GM12874 (cell line): ENCODE measurements at regions not wholly inside any gene's neighbourhood (a gene's known extent, or its start where the extent isn't known, plus 50 kb on each side); places are given as distances from the start of the nearest gene placed in this dataset.

Source experiments
- CTCF ChIP-seq: IDR thresholded peaks from 2 replicates; pipeline ENCODE4 v1.5.1; 2011; ENCODE audit warnings: low read depth, mild to moderate bottlenecking, control low read depth, low read length, moderate library complexity; ENCODE audit not compliant: insufficient read depth

DNA sequence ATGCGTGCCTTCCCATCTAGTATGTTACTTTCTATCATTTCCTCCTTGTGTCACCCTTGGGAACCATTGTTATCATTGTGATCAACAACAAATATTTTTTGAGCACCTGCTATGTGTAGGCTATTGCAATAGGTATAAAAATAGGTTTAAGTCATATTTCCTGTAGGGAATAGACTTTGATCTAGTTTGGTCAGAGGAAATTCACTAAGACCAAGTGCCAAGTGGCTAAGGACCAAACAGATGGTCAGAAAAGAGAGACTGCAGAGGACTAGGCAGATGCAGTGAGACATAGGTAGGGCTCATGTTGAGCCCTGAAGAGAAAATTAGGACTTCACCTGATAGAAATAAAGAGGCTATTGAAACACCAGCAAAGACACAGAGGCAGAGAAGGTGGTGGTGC, 430.0 kb upstream of the ADAMTSL1 start:
- TF ChIP-seq CTCF: no peak

- no peak for TF ChIP-seq CTCF
Measured at GRCh38 chr9:18045326-18045725, 428.6 kb upstream of the ADAMTSL1 start.

DNA sequence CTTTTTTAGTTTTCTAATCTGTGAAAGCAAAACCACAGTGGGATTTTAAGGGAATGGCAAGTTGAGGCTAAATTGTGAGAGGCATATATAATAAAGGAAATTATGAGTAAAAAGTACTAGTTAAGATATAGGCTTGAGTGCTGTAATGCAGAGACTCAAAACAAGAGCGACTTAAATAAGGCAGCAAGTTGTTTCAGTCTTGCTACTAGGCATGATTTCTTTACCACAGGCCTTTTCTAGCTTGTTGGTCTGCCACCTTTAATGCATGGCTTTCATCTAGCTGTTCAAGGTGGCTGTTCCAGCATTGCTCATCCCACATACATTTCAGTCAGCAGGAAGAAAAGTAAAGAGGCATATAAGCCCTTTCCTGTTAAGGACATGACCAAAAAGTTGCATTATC, 427.9 kb upstream of the ADAMTSL1 start:
- no peak for TF ChIP-seq CTCF

DNA sequence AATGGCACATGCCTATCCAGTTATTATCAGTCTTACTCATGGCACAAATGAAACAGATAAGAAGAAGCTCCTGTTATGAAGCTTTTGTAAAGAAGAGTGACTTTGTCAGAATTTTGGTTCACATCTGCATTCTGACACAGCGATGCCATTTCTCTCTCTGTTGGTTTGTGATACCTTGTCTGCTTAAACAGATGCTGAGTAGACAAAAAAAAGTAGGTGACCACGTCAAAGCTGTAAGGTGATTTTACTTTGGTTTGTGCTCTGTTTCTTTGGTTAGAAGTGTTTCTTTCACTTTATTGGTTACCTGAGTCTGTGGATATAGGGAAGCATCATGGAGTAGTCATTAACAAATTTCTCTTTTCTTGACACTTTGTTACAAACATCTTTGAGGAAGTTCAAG, 422.3 kb upstream of the ADAMTSL1 start:
- no peak for TF ChIP-seq CTCF

DNA sequence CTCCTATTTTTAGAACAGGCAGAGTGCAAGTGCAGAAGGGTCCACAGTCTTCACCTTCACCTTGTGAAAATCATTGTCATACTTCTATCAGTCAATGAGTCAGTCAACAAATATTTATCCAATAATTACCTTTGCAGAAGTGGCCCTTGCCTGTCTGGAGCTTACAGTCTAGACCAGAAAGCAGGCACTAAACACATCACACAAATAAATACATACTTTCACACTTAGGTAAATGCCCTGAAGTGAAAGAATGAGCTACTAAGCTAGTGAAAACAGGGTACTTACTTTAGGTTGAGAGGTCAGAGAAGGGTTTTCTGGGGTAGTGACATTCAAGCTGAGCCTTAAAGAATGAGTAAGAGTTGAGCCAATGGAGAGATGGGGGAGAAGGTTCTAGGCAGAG, 421.9 kb upstream of the ADAMTSL1 start:
- TF ChIP-seq CTCF: no peak

DNA sequence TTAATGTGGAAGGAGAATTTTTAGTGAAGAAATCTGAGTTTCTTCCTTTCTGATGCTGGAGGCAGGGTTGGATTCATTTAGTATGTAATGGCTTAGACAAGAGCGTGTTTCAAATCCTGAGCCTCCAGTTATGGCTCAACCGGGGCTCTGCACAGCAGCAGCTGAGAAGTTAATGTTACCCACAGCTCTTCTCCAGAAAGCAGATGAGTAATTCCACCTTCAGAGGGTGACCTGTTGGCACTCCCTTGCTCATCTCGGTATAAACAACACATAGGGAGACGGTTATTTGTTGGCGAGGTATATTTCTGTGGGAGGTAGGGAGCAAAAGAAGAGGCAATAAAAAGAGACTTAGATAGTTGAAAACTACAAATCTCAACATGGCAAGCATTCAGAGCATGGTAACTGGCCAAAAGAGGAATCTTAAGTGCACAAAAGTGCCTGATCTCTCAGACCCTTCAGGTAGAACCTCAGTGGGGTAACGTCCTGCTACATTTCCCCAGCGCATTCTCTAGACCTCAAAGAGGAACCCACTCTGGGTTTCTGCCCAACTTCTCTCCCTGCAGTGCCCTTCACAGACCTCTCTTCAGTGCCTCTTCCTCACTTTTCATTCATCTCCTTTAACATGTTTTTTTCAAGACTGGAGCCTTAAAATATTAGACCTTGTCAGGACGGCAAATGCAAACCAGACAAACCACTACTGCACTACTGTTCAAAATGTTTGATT, 417.5 kb upstream of the ADAMTSL1 start:
- TF ChIP-seq CTCF: no peak

- TF ChIP-seq CTCF: no peak
Measured at GRCh38 chr9:18056993-18057369, 417.0 kb upstream of the ADAMTSL1 start.
